GM19035 (cell line): ENCODE measurements at regions not wholly inside any gene's neighbourhood (a gene's known extent, or its start where the extent isn't known, plus 50 kb on each side); places are given as distances from the start of the nearest gene placed in this dataset.

Experiments
- ATAC-seq: cut with Tn5 transposase; IDR thresholded peaks from one replicate; pipeline ENCODE4 v1.9.1; 2021; ENCODE audit not compliant: unreplicated experiment

DNA sequence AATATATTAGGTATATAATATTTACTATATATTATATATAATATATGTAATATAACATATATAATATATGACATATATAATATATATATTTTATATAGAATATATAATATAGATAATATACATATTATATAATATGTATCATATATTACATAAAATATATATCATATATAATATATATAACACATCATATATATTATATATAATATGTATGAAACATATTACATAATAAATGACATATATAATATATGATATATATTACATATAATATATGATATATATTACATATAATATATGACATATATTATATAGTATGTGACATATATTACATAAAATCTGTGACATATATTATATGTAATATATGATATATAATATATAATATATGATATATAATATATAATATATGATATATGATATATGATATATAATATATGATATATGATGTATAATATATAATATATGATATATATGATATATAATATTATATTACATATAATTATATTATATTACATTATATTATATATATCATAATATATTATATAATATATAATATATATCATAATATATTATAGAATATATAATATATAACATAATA, 119.5 kb upstream of the RIMBP3 start:
- ATAC-seq = no peak

GRCh38 chr22:18730410-18730809, 118.7 kb upstream of the RIMBP3 start:
- ATAC-seq = peak; percentile 99
